SK-N-SH (cell line): ENCODE measurements at regions not wholly inside any gene's neighbourhood (a gene's known extent, or its start where the extent isn't known, plus 50 kb on each side); places are given as distances from the start of the nearest gene placed in this dataset.

Experiments used
- CTCF ChIP-seq: fragments of 200-600 bp; sonication (generic); IDR thresholded peaks from 2 replicates; pipeline ENCODE4 v1.6.1; 2017; ENCODE audit warnings: antibody characterized with exemption, mild to moderate bottlenecking, moderate library complexity
- GABPA ChIP-seq: IDR thresholded peaks from 2 replicates; pipeline ENCODE4 v1.4.0; 2012; ENCODE audit warnings: low read depth, mild to moderate bottlenecking
- IRF3 ChIP-seq: fragments of 150-350 bp; IDR thresholded peaks from 2 replicates; pipeline ENCODE4 v1.6.1; 2016; ENCODE audit warnings: mild to moderate bottlenecking, low read depth, low read length
- JUND ChIP-seq: IDR thresholded peaks from 2 replicates; pipeline ENCODE4 v1.4.0; 2012
- MEF2A ChIP-seq: IDR thresholded peaks from 2 replicates; pipeline ENCODE4 v1.4.0; 2012; ENCODE audit warnings: low read depth, borderline replicate concordance
- PBX3 ChIP-seq: IDR thresholded peaks from 2 replicates; pipeline ENCODE4; 2012
- POLR2AphosphoS5 ChIP-seq: IDR thresholded peaks from 2 replicates; pipeline ENCODE4 v1.6.1; 2012; ENCODE audit warnings: low read depth, low read length
- RXRA ChIP-seq: IDR thresholded peaks from 2 replicates; pipeline ENCODE4 v1.4.0; 2012; ENCODE audit warnings: low read depth, mild to moderate bottlenecking, borderline replicate concordance
- TEAD4 ChIP-seq: IDR thresholded peaks from 2 replicates; pipeline ENCODE4 v1.4.0; 2012; ENCODE audit warnings: mild to moderate bottlenecking, borderline replicate concordance; ENCODE audit not compliant: insufficient read depth
- ZBTB33 ChIP-seq: IDR thresholded peaks from 2 replicates; pipeline ENCODE4 v1.4.0; 2012; ENCODE audit warnings: low read depth, borderline replicate concordance

- no peak for TF ChIP-seq CTCF
- TF ChIP-seq JUND, result no peak
- no peak for TF ChIP-seq GABPA
- no peak for TF ChIP-seq MEF2A
- no peak for TF ChIP-seq IRF3
- no peak for TF ChIP-seq TEAD4
- no peak for TF ChIP-seq RXRA
- TF ChIP-seq ZBTB33, result no peak
- no peak for TF ChIP-seq POLR2AphosphoS5
- TF ChIP-seq PBX3, result no peak
Measured at GRCh38 chr18:5824370-5824984, 70.8 kb downstream of the TMEM200C start.
